Esophagus squamous epithelium (tissue), 5 donors: ENCODE measurements at regions not wholly inside any gene's neighbourhood (a gene's known extent, or its start where the extent isn't known, plus 50 kb on each side); places are given as distances from the start of the nearest gene placed in this dataset.

Experiments
- DNase-seq: peaks from one replicate; lab custom pipeline; 2025; lab: John Stamatoyannopoulos, UW
- H3K27ac ChIP-seq, 4 donors: fragments of 200-600 bp; sonication (generic); one replicate each; pipeline ENCODE4 v1.5.1; 2016 to 2019; ENCODE audit warnings: mild to moderate bottlenecking in 1 of 4
- H3K27me3 ChIP-seq, 4 donors: fragments of 200-600 bp; sonication (generic); 1 replicate in 3 of 4; 2 replicates in 1 of 4; pipeline versions ENCODE4 v1.5.1 to v1.6.0; 2017 to 2021; ENCODE audit warnings: antibody characterized with exemption in 1 of 4
- H3K36me3 ChIP-seq, 3 donors: fragments of 200-600 bp; sonication (generic); one replicate each; pipeline ENCODE4 v1.5.1; 2016 to 2019
- H3K4me1 ChIP-seq, 3 donors: fragments of 200-600 bp; sonication (generic); one replicate each; pipeline ENCODE4 v1.5.1; 2017 to 2019
- H3K4me3 ChIP-seq, 4 donors: fragments of 200-600 bp; sonication (generic); 1 replicate in 3 of 4; 2 replicates in 1 of 4; pipeline ENCODE4 v1.5.1; 2016 to 2019; ENCODE audit warnings: mild to moderate bottlenecking in 2 of 4, moderate library complexity in 1 of 4
- H3K9me3 ChIP-seq, 3 donors: fragments of 200-600 bp; sonication (generic); one replicate each; pipeline ENCODE4 v1.5.1; 2016 to 2019
- CTCF ChIP-seq, 6 experiments: fragments of 450-650 bp in 4 of 6; fragments of 200-600 bp in 2 of 6; sonication (generic) in 2 of 6; IDR thresholded peaks; one replicate each; pipeline ENCODE4 v1.5.1; 2016 to 2019; ENCODE audit warnings: antibody characterized with exemption in 6 of 6, mild to moderate bottlenecking in 4 of 6, moderate library complexity in 4 of 6
- POLR2A ChIP-seq, 4 donors: fragments of 450-650 bp; IDR thresholded peaks; one replicate each; pipeline ENCODE4 v1.6.1; 2017; ENCODE audit warnings: antibody characterized with exemption in 4 of 4, mild to moderate bottlenecking in 4 of 4, moderate library complexity in 3 of 4
- WGBS, 2 donors: methylation state at CpG; one replicate each; pipeline ENCODE4 v1.1.5; 2018; 5-methylcytosine and 5-hydroxymethylcytosine counted together
- intact Hi-C: fragments of 100-400 bp; cut with DNase I; formaldehyde crosslinking; loops from one replicate; pipeline ENCODE4 v1.15.0; 2022
- donor health status: DM: yes; HTN: yes; CAD: no.

DNA sequence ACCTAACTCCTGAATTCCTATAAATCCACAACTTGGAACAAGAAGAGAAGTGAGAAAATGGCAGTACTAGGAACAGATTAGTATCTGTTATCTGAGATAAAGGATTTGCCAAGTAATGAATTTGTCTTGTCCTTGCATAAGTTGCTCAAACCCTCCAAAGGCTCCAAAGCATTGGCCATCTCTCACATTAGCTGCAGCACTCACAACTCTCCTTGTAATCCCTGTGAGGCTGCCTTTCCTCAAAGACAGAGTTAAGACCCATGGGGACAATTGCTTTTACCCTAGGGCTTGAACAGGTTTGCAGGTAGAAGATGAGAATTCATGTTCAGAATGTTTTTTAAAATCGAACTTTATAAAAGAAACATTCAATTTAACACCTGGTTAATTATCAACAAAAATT is 1702.2 kb downstream of the EFNB2 start:
- no peak for DNase-seq
- intact Hi-C loops: no loop called here
- Histone ChIP-seq H3K9me3 (no peaks in the 10 kb centered on the region), H3K27ac (no peak overlapping the region), H3K4me1 (no peaks in the 10 kb centered on the region), H3K36me3 (no peaks in the 10 kb centered on the region), H3K27me3 (no peaks in the 10 kb centered on the region), H3K4me3 (no peak overlapping the region)
- no peak for TF ChIP-seq CTCF (IDR thresholded peaks at IDR 0.05)
- TF ChIP-seq POLR2A (IDR thresholded peaks at IDR 0.05): no peak
- WGBS, 2 donors: 57 to 82% methylated on average over 1 of the region's 1 CpG

DNA sequence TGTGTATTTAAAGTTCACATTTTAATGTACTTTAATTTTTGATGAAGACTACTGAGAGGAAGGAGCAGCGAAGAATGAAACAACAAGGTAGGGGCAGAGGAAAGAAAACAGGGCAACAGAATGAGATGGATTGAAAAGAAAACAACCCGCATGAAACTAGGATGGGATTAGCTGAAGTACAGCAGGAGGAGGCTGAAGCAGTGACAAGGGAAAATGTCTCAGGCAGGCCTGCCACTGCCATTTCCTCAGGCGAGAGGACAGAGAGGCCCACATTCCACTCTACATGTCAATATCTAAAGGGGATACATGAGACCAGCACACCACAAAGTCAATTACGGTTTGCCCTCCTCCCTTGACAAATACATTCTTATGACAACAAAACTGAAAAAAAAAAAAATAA is 1703.2 kb downstream of the EFNB2 start:
- Histone ChIP-seq H3K4me3 (no peak overlapping the region), H3K9me3 (no peaks in the 10 kb centered on the region), H3K4me1 (no peaks in the 10 kb centered on the region), H3K27ac (no peak overlapping the region), H3K36me3 (no peaks in the 10 kb centered on the region), H3K27me3 (no peaks in the 10 kb centered on the region)
- 53 to 57% methylated on average over 4 of the region's 4 CpGs for WGBS, 2 donors
- intact Hi-C loops: no loop called here
- TF ChIP-seq POLR2A (IDR thresholded peaks at IDR 0.05) (no peak), CTCF (IDR thresholded peaks at IDR 0.05) (no peak)
- DNase-seq: no peak

DNA sequence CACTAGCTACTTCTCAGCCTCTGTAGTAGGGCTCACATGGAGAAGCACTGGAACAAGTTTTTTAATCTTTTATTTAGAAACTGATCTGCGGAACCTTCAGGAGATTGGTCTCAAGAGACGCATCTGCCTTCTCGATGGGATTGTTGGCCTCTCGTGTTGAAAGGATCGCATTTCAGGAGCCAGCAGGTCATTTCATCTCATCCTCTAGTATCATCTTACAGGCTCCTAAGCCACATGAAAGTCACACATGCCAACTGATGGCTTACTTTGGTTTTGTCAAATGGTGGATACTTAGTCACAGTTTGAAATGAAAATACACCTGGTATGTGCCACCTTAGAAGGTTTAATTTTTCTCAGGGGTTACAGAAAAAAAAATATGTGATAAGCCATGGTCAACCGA is 1703.6 kb downstream of the EFNB2 start:
- H3K4me3 ChIP-seq: no peak overlapping the region
- no peaks in the 10 kb centered on the region for H3K9me3 ChIP-seq
- no peak overlapping the region for H3K27ac ChIP-seq
- 52 to 82% methylated on average over 6 of the region's 6 CpGs for WGBS, 2 donors
- H3K27me3 ChIP-seq: no peaks in the 10 kb centered on the region
- intact Hi-C loops: no loop called here
- H3K4me1 ChIP-seq: no peaks in the 10 kb centered on the region
- H3K36me3 ChIP-seq: no peaks in the 10 kb centered on the region
- no peak for TF ChIP-seq POLR2A (IDR thresholded peaks at IDR 0.05)
- TF ChIP-seq CTCF (IDR thresholded peaks at IDR 0.05): no peak
- no peak for DNase-seq

GRCh38 chr13:104823709-104824108 is 1711.8 kb downstream of the EFNB2 start:
- no peak overlapping the region for H3K27ac ChIP-seq
- DNase-seq: no peak
- no peaks in the 10 kb centered on the region for H3K4me1 ChIP-seq
- no peak overlapping the region for H3K4me3 ChIP-seq
- no peak for TF ChIP-seq POLR2A (IDR thresholded peaks at IDR 0.05)
- TF ChIP-seq CTCF (IDR thresholded peaks at IDR 0.05): no peak
- WGBS, 2 donors: 67 to 80% methylated on average over 1 of the region's 1 CpG
- intact Hi-C loops: no loop called here
- no peaks in the 10 kb centered on the region for H3K27me3 ChIP-seq
- H3K9me3 ChIP-seq: no peaks in the 10 kb centered on the region
- H3K36me3 ChIP-seq: no peaks in the 10 kb centered on the region

DNA sequence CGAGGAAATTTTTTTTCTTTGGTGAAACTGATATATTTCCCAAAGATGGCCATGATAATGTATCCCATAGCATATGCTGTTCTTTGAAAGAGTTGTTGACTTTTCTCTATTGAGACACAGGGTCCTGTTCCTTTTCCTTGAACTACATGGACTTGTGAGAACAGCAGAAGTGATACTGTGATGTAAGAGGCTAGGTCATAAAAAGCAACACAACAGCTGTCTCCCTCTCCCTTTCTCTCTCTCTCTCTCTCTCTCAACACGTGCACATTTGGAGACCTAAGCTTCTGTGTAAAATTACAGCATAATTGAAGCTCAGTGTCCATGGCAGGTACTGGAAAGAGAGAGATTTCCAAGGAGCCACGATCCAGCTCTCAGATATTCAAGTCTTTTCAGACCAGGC is 1712.4 kb downstream of the EFNB2 start:
- intact Hi-C loops: no loop called here
- Histone ChIP-seq H3K36me3 (no peaks in the 10 kb centered on the region), H3K4me3 (no peak overlapping the region), H3K4me1 (no peaks in the 10 kb centered on the region), H3K27ac (no peak overlapping the region), H3K27me3 (no peaks in the 10 kb centered on the region), H3K9me3 (no peaks in the 10 kb centered on the region)
- TF ChIP-seq POLR2A (IDR thresholded peaks at IDR 0.05) (no peak), CTCF (IDR thresholded peaks at IDR 0.05) (no peak)
- WGBS, 2 donors: 8 to 21% methylated on average over 3 of the region's 3 CpGs
- DNase-seq: no peak
